Ascending aorta (tissue), 2 donors: ENCODE measurements at regions not wholly inside any gene's neighbourhood (a gene's known extent, or its start where the extent isn't known, plus 50 kb on each side); places are given as distances from the start of the nearest gene placed in this dataset.

Experiments used
- DNase-seq, 2 donors: peaks; one replicate each; pipeline ENCODE4 v3.0.0-alpha.2; 2019; ENCODE audit warnings: low spot score in 2 of 2
- H3K27ac ChIP-seq, 2 donors: fragments of 200-600 bp; sonication (generic); one replicate each; pipeline ENCODE4 v1.5.1; 2016 to 2017; ENCODE audit warnings: mild to moderate bottlenecking in 1 of 2
- H3K27me3 ChIP-seq: fragments of 200-600 bp; sonication (generic); one replicate; pipeline ENCODE4 v1.5.1; 2017
- H3K36me3 ChIP-seq, 2 donors: fragments of 200-600 bp; sonication (generic); one replicate each; pipeline ENCODE4 v1.5.1; 2016
- H3K4me1 ChIP-seq, 2 donors: fragments of 200-600 bp; sonication (generic); one replicate each; pipeline ENCODE4 v1.5.1; 2016 to 2017; ENCODE audit warnings: mild to moderate bottlenecking in 1 of 2
- H3K4me3 ChIP-seq, 2 donors: fragments of 200-600 bp; sonication (generic); one replicate each; pipeline ENCODE4 v1.5.1; 2016 to 2017; ENCODE audit warnings: mild to moderate bottlenecking in 1 of 2
- H3K9me3 ChIP-seq, 2 donors: fragments of 200-600 bp; sonication (generic); one replicate each; pipeline ENCODE4 v1.5.1; 2016
- intact Hi-C: fragments of 100-400 bp; cut with DNase I; formaldehyde crosslinking; loops from one replicate; pipeline ENCODE4 v1.15.1; 2023
- TF ChIP-seq, protein P1 (sequence below), 3 experiments: fragments of 200-600 bp in 2 of 3; fragments of 450-650 bp in 1 of 3; sonication (generic) in 2 of 3; IDR thresholded peaks; one replicate each; pipeline ENCODE4 v1.5.1; 2016 to 2019; ENCODE audit warnings: antibody characterized with exemption in 3 of 3, mild to moderate bottlenecking in 1 of 3, moderate library complexity in 1 of 3

- Histone ChIP-seq H3K36me3 (no peaks in the 10 kb centered on the region), H3K27me3 (no peaks in the 10 kb centered on the region), H3K4me3 (no peak overlapping the region), H3K27ac (no peak overlapping the region), H3K4me1 (no peaks in the 10 kb centered on the region), H3K9me3 (no peaks in the 10 kb centered on the region)
- TF ChIP-seq, protein P1, sequence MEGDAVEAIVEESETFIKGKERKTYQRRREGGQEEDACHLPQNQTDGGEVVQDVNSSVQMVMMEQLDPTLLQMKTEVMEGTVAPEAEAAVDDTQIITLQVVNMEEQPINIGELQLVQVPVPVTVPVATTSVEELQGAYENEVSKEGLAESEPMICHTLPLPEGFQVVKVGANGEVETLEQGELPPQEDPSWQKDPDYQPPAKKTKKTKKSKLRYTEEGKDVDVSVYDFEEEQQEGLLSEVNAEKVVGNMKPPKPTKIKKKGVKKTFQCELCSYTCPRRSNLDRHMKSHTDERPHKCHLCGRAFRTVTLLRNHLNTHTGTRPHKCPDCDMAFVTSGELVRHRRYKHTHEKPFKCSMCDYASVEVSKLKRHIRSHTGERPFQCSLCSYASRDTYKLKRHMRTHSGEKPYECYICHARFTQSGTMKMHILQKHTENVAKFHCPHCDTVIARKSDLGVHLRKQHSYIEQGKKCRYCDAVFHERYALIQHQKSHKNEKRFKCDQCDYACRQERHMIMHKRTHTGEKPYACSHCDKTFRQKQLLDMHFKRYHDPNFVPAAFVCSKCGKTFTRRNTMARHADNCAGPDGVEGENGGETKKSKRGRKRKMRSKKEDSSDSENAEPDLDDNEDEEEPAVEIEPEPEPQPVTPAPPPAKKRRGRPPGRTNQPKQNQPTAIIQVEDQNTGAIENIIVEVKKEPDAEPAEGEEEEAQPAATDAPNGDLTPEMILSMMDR (IDR thresholded peaks at IDR 0.05): no peak
- no peak for DNase-seq
- intact Hi-C loops: no loop called here
These were observed 123.5 kb upstream of the NPVF start for GRCh38 chr7:25351761-25352160.

- no peak for DNase-seq
These were observed 124.9 kb upstream of the NPVF start for GRCh38 chr7:25353196-25353595.

DNA sequence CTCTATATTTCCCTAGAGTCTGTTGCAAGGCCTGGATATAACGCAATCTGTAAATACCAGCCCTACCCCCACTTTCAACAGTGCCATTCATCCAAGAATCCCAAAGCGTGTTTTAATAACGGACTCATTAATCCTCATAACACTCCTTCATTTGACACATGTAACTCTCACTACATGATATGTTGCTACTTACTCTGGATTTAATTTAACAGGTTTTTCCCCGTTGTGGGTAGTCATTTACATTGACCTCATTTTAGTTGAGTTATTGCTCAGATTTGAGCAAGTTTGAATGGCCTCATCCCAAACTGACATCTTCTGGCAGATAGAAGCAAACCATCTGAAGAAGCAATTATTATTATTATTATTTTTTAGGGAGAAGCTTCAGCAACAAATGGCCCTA is 125.4 kb upstream of the NPVF start:
- Histone ChIP-seq H3K4me1 (no peaks in the 10 kb centered on the region), H3K36me3 (no peaks in the 10 kb centered on the region), H3K4me3 (no peak overlapping the region), H3K27me3 (no peaks in the 10 kb centered on the region), H3K27ac (no peak overlapping the region), H3K9me3 (no peaks in the 10 kb centered on the region)
- TF ChIP-seq, protein P1 (IDR thresholded peaks at IDR 0.05): no peak
- DNase-seq: no peak
- intact Hi-C loops: no loop called here

More at GRCh38 chr7:25353196-25353595, 124.9 kb upstream of the NPVF start:
- TF ChIP-seq, protein P1 (IDR thresholded peaks at IDR 0.05): no peak
- Histone ChIP-seq H3K9me3 (no peaks in the 10 kb centered on the region), H3K4me1 (no peaks in the 10 kb centered on the region), H3K27ac (no peak overlapping the region), H3K4me3 (no peak overlapping the region), H3K27me3 (no peaks in the 10 kb centered on the region), H3K36me3 (no peaks in the 10 kb centered on the region)
- intact Hi-C loops: no loop called here

- intact Hi-C loops: no loop called here
- no peak for DNase-seq
- TF ChIP-seq, protein P1 (IDR thresholded peaks at IDR 0.05): no peak
- Histone ChIP-seq H3K4me3 (no peak overlapping the region), H3K27me3 (no peaks in the 10 kb centered on the region), H3K9me3 (no peaks in the 10 kb centered on the region), H3K36me3 (no peaks in the 10 kb centered on the region), H3K4me1 (no peaks in the 10 kb centered on the region), H3K27ac (no peak overlapping the region)
These were observed 128.4 kb upstream of the NPVF start for GRCh38 chr7:25356534-25357151.

DNA sequence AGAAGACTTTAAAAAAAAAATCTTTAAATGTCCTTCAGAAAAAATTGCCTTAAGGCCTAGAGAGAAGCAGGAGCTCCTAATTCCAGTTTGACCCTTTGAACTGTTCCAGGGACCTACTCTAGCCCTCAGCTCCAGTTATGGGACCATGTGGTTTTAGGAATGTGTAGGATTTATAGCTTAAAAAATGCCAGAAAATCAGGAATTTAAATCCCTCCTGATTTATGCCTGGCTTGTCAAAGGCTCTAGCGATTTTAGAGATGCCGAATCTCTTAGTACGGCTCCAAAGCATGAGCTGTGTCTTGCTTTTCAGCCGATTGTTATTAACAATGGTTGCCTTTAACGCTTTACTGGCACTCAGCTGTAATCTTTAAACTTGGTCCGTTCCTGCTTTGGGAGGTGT is 130.6 kb upstream of the NPVF start:
- TF ChIP-seq, protein P1 (IDR thresholded peaks at IDR 0.05): no peak

More for the DNA sequence above, 130.6 kb upstream of the NPVF start:
- no peaks in the 10 kb centered on the region for H3K36me3 ChIP-seq
- H3K9me3 ChIP-seq: no peaks in the 10 kb centered on the region
- intact Hi-C loops: no loop called here
- no peak overlapping the region for H3K27ac ChIP-seq
- no peaks in the 10 kb centered on the region for H3K4me1 ChIP-seq
- DNase-seq: no peak
- no peaks in the 10 kb centered on the region for H3K27me3 ChIP-seq
- no peak overlapping the region for H3K4me3 ChIP-seq
